ENCODE measurements at regions not wholly inside any gene's neighbourhood (a gene's known extent, or its start where the extent isn't known, plus 50 kb on each side); places are given as distances from the start of the nearest gene placed in this dataset.

DNA sequence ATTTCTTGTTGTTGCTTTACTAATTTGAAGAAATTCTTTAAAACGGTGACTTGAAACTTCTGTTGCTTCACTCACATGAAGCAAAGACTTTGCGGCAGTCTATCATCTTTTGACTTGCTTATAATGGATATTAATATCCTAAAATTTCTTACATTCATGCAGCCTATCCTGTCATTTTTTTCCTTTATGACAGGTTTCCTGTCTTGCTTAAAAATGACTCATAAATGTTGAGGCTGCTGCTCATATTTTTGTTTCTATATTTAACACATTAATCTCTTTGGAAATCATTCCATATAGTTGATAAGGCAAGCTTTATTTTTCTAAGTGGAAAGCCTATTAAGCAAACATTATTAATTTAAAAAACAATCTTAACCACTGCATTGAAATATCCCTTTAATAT is 176.6 kb upstream of the GALNTL6 start:
- no peak for DNase-seq (ENCODE audit: low read depth)

DNA sequence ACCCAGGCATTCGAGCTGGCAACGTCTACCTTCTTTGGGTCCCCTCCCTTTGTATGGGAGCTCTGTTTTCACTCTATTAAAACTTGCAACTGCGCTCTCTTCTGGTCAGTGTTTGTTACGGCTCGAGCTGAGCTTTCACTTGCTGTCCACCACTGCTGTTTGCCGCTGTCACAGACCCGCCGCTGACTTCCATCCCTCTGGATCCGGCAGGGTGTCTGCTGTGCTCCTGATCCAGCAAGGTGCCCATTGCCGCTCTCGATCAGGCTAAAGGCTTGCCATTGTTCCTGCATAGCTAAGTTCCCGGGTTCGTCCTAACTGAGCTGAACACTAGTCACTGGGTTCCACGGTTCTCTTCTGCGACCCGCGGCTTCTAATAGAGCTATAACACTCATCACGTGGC is 183.5 kb upstream of the GALNTL6 start:
- DNase-seq (ENCODE audit: low read depth): no peak

DNA sequence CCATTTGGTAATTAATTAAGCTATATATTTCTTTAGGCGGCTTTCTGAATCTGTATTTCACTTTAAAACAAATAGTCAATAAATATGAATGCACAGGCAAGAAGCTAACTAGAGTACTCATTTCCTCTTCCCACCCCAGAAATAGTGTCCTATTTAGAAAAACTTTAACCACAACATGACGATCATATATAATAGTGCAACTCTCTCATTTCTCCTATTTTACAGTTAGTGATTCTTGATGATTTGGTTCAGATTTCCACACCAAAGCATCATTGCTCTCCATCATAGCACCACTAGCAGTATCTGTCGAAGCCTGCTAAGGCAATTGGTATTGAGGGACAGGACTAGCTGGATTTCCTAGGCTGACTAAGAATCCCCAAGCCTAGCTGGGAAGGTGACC is 184.0 kb upstream of the GALNTL6 start:
- DNase-seq (ENCODE audit: low read depth): no peak

DNA sequence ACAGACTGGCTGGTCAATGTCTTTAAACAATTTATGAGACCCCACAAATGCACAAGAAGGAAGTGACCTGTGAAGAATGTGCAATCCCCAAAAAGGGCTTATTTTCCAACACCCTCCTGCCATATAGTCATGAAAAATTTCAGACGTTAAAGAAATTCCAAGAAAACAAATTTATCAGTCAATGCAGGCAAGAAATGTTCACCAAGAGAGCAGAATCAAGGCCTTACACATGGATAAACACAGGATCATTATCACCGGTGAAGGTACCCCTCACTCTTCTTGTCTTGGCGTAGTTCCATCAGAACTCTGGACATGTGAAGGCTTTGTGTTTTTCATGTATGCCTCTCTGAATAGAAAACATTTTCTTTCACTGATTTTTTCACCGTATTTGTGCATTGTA is 186.7 kb upstream of the GALNTL6 start:
- no peak for DNase-seq (ENCODE audit: low read depth)

DNA sequence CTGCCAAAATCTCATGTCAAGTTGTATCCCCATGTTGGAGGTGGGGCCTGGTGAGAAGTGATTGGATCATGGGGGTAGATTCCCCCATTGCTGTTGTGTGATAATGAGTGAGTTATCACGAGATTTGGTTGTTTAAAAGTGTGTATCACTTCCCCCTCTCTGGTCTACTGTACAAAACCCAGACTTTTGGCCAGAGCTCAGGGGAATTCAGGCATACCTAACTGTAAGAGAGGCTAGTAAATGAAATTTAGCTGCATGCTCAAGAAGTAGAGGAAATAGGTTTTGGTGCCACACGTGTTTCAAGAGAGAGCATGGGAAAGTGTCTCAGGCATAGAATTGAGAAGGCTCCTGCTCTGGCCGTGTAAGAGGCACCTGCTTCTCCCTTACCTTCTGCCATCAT is 190.5 kb upstream of the GALNTL6 start:
- DNase-seq (ENCODE audit: low read depth): no peak

DNA sequence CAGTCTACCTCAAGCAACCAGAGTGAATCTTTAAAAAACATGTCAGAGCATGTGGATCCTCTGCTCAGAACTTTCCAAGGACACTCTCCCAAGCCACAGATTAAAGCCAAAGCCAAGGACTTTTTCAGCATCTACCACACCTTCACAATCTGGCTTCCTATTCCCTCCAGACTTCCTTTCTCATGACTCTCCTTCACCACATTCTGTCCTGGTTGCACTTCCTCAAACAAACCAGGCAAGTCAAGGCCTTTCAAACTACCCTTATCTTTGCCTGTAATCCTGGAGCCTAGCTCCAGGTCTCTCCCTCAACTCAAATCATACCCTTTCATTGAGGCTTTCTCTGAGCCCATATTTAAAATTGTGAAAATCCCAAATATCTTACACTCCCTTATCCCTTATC is 191.6 kb upstream of the GALNTL6 start:
- DNase-seq (ENCODE audit: low read depth): no peak

DNA sequence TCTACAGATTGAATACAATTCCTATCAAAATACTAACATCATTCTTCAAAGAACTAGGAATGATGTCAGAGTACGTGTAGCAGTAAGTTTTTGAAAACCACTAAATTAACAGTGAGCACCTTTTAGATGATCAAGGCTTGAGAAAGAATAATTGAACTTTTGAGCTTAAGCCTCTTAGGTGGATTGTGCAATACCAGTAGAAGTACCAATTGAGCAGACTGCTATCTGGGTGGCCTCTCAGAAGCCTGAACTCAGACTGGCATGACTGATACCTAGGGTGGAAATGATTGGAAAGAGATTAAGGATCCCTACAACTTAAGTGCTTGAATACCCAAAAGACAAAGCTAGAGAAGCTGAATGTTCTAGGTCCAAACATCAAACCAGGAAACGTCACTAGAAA is 200.3 kb upstream of the GALNTL6 start:
- no peak for DNase-seq (ENCODE audit: low read depth)

DNA sequence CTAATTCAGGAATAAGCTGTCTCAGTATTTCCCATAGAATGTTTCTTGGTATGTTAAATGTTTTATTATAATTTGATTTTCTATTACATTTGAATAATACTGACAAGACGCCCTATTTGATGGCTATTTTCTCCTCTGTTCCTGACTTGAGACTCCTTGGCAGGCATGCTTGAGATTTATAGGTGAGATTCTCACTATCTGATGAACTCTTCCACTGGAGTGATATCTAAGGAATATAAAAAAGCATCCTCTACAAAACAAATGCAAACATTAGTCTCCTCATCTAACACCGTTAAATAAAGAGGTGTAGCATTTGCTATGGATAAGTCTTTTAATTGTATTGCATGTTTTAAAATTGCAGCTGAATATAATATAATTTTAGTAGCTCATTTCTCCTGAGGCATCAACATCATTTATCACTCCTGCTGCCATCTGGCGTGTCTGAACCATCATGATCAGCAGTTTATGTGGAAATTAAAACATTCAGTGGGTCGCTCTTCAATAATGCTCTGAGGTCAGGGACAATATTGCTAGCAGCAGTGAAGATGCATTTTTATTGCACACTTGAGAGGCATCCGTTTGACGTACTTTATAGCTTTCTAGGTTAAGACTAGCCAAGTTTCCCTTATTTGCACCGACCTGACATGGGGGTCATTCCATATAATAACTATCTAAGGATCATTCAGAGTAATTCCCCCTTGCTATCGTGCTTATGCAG is 210.4 kb upstream of the GALNTL6 start:
- DNase-seq (ENCODE audit: low read depth): no peak

DNA sequence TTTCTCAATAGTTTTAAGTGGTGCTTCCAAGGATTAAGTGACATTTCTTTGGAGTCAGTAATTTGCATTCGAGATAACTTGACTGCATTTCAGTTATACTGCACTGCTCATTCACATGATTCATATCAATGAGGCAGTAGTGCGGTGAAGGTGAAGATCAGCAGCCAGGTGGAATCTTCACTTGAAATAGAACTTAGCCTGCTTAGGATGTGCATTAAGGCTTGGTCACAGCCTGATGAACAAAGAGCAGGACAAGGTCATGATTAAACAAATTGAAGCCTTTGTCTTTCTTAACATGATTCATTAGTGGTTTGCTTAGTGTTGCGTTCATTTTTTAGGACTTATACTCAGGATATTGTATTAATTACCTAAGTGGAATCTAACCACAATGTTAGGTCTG is 212.1 kb upstream of the GALNTL6 start:
- no peak for DNase-seq (ENCODE audit: low read depth)

DNA sequence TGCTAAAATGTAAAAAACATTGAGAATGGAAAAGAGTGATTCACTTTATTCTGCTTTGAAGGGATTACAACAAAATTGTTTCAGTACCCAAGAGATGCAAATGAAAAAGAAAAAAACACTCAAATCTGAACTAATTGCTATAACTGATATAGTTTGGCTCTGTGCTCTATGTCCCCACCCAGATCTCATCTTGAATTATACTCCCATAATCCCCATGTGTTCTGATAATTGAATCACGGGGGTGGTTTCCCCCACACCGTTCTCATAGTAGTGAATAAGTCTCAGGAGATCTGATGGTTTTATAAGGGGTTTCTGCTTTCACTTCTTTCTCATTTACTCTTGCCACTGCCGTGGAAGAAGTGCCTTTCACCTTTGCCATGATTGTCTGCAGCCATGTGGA is 213.6 kb upstream of the GALNTL6 start:
- no peak for DNase-seq (ENCODE audit: low read depth)

DNA sequence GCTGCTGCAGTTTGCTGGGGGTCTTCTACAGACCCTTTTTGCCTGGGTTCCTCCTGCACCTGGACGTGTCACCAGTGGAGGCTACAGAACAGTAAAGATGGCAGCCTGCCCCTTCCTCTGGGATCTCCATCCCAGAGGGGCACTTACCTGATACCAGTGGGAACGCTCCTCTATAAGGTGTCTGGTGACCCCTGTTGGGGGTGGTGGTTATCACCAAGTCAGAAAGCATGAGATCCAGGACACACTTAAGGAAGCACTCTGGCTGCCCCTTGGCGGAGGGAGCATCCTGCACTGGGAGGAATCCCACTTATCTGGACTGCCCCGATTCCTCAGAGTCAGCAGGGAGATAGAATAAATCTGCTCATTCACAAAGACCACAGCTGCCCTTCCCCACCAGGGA is 218.9 kb upstream of the GALNTL6 start:
- no peak for DNase-seq (ENCODE audit: low read depth)

DNA sequence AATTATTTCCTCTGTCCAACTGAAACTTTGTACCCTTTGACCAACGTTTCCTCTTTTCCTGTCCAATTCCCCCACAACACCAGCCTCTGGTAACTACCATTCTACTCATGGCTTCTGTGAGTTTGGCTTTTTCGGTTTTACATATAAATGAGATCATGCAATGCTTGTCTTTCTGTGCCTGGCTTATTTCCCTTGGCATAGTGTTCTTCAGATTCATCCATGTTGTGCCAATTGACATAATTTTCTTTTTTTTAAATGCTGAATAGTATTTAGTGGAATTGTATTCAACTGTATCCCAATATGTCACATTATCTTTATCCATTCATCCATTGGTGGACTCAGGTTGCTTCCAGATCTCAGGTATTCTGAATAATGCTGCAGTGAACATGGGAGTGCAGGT is 222.5 kb upstream of the GALNTL6 start:
- DNase-seq (ENCODE audit: low read depth): no peak

DNA sequence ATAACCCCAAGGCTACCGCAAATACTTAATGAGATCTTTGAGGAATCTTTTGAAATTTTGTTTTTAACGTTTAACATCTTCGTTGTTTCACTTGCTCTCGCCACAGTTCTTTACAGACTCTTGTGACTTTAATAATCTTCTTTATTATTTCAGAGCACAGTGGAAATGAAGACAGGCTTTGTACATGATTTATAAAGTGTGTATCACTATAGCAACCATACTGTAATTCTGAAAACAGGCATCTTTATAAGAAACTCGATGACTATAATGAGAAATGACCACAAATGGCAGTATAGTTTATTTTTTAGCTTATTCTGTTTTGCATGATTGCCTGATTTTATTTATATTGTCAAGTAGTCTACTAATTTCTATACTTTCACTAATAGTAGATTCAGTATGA is 224.4 kb upstream of the GALNTL6 start:
- DNase-seq (ENCODE audit: low read depth): no peak

DNA sequence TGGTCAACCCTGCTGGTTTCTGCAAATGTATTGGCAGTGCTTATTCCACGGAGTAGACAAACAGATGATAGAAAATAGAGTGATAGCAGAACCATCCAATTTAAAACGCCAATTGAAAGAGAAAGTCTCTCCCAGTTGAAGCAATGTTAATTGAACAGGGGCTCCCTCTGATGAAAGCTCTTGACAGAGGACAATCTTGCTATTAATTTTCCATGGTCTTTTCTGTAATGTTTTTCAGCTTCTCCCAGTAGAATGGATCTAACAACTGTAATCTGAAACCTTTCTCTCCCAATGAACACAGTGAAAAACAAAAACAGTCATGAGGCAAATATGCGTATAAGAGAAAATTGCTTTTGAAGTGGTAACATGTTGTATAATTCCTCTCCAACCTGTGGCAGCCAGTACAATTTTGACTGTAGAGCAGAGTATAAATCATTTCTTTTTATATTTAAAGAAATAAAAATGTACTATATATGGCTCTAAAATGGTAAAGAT is 225.1 kb upstream of the GALNTL6 start:
- no peak for DNase-seq (ENCODE audit: low read depth)

DNA sequence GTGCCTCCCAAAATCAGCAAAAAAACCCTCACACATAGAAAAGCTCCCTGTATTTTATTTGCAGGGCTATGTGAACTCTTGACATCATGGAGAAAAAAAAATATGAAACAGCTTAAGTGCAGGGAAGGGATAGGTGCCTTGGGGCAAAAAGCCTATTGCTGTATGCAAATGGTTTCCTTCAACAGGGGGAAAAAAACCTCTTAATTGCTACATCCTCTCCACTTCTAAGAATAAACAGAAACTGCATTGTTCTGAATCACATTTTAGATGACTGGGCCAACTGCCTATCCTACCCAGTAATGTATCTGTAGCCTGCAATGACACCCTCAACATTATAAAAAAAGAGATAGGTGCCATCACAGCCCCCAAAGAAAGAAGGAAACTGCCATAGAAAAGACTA is 229.4 kb upstream of the GALNTL6 start:
- no peak for DNase-seq (ENCODE audit: low read depth)

DNA sequence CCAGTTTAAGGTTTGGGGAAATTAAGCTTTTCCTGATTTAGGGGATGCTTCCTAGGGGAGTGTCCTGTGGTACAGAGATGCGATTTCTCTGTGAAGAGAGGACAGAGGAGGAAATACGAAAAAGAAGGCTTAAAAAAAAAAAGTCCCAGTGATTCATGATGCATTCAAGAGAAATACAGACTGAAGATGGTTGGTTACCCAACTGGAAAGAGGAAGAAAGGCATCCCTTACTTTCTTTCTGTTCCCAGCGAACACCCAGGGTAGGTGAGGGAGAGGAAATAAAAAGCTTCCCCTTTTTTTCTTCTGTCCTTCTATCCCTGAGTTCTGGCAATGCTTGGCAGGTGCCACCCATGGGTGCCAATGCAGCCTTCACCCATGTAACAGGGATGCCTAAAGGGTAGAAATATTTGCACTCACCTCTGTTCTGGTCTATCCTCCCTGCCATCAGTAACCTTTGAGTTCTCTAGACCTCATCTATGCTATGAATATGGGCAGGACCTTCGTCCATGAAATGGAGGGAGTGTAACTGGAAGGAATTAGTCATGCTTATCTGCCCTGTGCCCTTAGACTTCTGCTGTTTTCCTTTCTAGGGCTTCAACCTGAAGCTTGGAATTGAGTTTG is 230.1 kb upstream of the GALNTL6 start:
- no peak for DNase-seq (ENCODE audit: low read depth)

DNA sequence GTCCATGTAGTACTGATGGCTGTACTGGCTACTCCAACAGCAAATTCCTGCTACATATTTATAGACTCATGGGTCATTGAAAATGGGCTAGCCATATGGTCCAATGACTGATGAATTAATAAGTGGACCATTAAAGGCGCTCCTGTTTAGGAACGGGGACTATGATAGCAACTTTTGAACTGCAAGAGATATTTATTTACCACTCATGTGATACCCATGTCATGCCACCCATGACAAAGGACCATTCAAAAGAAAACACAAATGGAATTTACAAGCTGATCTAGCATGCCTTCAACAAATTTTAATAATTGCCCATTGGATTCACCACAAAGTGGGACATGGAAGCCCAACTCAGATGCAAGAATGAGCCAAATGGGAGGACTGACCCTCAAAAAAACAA is 240.0 kb upstream of the GALNTL6 start:
- no peak for DNase-seq (ENCODE audit: low read depth)

DNA sequence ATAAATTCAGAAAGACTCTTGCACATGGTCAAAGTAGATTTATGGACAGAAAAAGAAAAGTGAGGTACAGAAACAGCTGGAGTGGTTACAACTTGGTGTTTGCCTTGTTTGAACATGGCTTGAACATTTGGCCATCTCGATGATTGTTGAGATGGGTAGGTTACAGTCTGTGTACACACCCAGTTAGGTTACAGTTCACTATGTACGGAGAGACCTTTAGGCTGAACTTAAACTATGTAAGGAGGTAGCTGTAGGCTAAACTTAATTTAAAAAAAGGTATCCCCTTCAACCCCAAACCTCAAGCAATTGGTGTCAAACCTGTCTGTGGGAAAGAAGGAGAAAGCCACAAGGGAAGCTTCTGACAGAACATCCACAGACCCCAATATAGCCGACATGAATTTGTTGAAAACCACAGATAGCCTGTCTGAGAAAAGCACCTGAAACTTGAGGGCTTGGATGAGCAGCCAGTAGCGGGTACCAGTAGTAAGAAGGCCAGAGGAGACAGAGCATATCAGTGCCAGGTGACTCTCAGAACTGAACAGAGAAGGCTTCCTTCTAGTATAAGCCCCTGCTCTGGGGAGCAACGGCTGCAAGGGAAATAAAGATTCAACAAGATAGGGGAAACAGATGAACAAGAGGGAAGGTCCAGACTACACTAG is 247.9 kb upstream of the GALNTL6 start:
- DNase-seq (ENCODE audit: low read depth): no peak

DNA sequence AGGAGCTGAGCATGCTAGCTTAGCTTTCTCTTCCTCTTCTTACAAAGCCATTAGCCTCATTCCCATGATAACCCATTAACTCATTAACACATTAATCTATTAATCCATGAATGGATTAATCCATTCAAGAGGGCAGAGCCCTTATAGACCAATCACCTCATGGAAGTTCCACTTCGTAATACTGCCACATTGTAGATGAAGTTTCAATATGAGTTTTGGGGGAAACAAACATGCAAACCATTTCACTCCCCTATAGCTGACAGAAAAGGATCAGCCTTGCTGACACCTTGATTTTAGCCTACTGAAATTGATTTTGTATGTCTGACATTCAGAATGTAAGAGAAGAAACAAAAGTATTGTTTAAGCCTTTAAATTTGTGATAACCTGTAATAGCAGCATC is 251.8 kb upstream of the GALNTL6 start:
- DNase-seq (ENCODE audit: low read depth): no peak

DNA sequence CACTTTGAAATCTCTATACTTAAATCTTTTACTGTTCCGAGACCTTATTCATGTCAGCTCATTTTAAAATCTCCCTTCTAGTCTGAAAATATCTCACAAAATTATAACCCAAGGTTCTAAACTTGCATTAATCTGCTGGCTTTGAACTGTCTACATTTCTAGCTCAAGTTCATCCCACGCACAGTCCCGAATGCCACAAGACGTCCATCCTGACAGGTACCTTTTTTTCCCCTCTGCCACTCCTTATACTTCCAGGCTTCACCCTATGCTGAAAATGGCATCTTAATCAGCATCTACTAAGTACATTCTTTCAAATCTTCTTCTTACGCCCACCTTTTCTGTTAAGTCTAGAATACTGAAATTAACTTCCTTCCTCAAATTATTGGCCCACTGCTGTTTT is 259.2 kb upstream of the GALNTL6 start:
- no peak for DNase-seq (ENCODE audit: low read depth)

DNA sequence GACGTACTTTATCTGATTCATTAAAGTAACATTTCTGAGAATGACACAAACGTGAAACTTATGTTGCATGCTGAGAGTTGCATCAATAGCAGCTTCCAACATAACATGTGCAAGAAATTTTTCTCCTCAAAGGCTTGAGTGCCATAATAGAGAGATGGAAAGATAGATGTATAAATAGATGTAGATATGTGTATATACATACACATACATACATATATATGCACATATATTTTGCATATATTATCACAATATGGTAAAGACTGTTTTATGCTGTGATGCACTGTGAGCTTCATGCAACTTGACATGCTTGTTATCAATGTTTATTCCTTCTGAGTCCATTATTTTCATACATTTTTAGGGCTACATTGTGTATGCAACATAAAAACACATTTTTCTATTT is 270.6 kb upstream of the GALNTL6 start:
- no peak for DNase-seq (ENCODE audit: low read depth)

DNA sequence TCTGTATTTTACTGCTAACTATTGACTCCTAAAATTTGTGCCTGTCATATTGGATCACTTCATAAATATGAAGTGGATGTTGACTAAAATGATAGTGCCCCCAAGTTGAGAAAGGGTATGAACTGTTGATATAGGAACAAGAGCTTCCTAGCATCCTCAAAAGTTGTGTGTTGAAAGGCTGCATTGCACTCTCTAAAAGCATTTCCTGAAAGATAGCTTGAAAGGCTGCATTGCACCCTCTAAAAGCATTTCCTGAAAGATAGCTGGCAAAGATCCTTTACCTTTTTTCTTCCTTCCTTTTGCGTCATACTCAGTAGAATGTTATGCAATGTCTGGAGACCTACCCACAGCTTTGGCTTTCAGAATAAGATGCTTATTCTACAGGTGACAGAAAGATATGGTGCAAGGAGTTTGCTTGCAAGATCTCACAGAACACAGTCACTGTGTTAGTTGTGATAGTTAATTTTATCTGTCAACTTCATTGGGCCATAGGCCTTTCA is 274.6 kb upstream of the GALNTL6 start:
- no peak for DNase-seq (ENCODE audit: low read depth)

DNA sequence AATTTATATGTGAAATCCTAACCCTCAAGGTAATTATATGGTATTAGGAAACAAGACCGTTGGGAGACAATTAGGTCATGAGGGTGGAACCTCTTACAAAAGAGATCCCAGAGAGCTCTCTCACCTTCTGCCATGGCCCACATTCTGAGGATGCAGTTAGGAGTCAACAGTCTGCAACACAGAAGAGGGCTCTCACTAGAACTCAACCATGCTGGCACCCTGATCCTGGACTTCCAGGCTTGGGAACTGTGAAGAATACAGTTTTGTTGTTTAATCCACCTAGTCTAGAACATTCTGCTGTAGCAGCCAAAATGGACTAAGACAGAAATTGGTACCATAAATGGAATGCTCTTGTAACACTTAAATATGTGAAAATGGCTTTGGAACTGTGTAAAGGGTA is 278.8 kb upstream of the GALNTL6 start:
- DNase-seq (ENCODE audit: low read depth): no peak

Measured in EH (cell line).